ENCODE measurements at regions not wholly inside any gene's neighbourhood (a gene's known extent, or its start where the extent isn't known, plus 50 kb on each side); places are given as distances from the start of the nearest gene placed in this dataset.

DNA sequence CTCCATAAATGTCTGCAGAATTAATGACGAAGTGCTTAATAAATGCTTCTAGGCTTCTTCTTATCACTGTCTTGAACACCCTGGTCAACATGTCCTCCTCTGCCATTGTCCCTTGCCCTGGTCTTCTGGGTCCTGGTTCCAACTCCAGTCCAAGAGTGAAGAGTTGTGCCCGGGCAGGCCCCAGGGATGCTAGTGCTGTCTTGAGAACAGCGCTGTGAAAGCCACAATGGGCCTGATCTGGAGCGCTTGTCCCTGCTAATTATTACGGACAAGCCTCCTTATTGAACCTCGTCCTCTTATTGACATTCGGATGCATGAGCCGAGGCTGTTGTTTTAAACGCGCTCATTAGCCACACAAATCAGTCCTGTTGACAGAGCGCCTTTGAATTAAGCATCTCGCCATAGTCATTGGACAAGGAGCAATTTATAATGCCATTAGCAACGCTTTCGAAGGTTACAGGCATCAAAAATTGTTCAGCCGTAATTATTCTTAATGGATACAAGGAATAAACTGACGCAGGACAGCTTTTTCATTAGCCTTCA is 211.6 kb upstream of the POU3F1 start:
- H3K79me2 ChIP-seq (ENCODE audit: control insufficient read depth, insufficient read depth, low read length, poor library complexity): no peaks in the 10 kb centered on the region
- no peak overlapping the region for H3K4me2 ChIP-seq (ENCODE audit: low read length)
- no peak overlapping the region for H3K9ac ChIP-seq (ENCODE audit: low read length)
- H2AK5ac ChIP-seq (ENCODE audit: low read length): no peak overlapping the region
- no peak overlapping the region for H2BK5ac ChIP-seq (ENCODE audit: low read depth, low read length, poor library complexity)
- H3K18ac ChIP-seq (ENCODE audit: low read length): no peak overlapping the region
- H3K14ac ChIP-seq (ENCODE audit: low read length): no peak overlapping the region
- no peak overlapping the region for H2AFZ ChIP-seq (ENCODE audit: insufficient read depth, low read length, poor library complexity)
- no peak overlapping the region for H3K23ac ChIP-seq (ENCODE audit: low read length)
- no peak overlapping the region for H3K27ac ChIP-seq (ENCODE audit: low read depth, low read length)
- no peaks in the 10 kb centered on the region for H3K79me1 ChIP-seq (ENCODE audit: low read length)
- H3K9me3 ChIP-seq (ENCODE audit: insufficient read depth, low read depth, low read length): peaks cover 9% of the 10 kb centered on the region
- no peak overlapping the region for H4K91ac ChIP-seq (ENCODE audit: low read depth, low read length)
- WGBS (ENCODE audit: extremely low coverage, insufficient coverage, insufficient read length): no CpG with 5 or more reads among the region's 16 CpGs
- no peaks in the 10 kb centered on the region for H3K36me3 ChIP-seq (ENCODE audit: control insufficient read depth in 1 of 2, insufficient read depth in 2 of 2, low read length in 2 of 2)
- H3K4ac ChIP-seq (ENCODE audit: low read depth, low read length): no peak overlapping the region
- DNase-seq: no peak
- no peak overlapping the region for H4K8ac ChIP-seq (ENCODE audit: low read depth, low read length)
- no peak overlapping the region for H2BK12ac ChIP-seq (ENCODE audit: low read length)
- H3K4me1 ChIP-seq (ENCODE audit: control insufficient read depth in 1 of 2, insufficient read depth in 2 of 2, low read length in 2 of 2): no peaks in the 10 kb centered on the region
- H4K12ac ChIP-seq (ENCODE audit: low read depth, low read length): no peak overlapping the region
- H3K4me3 ChIP-seq (ENCODE audit: low read depth, low read length): no peak overlapping the region
- no peaks in the 10 kb centered on the region for H3K27me3 ChIP-seq (ENCODE audit: insufficient read depth, low read length)
- no peak overlapping the region for H2BK120ac ChIP-seq (ENCODE audit: insufficient read depth, low read length, poor library complexity)

DNA sequence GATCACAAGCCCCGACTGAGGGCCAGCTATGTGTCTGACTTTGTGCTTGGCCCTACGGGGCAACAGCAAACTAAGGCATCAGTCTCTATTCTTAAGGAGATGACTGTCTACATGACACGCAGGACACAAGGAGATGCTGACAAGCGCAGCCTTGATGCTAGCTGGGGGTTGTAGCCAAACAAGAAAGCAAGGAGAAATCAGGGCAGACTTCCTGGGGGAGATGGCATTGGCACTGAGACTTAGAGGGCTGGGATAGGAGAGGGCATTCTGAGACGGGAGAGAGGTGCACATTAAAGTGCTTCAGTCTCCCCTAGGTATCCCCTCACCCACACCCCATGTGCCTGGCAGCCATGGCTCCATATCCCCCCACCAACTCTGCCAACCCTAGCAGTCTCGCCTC is 210.8 kb upstream of the POU3F1 start:
- no peaks in the 10 kb centered on the region for H3K4me1 ChIP-seq (ENCODE audit: control insufficient read depth in 1 of 2, insufficient read depth in 2 of 2, low read length in 2 of 2)
- no peak overlapping the region for H2BK5ac ChIP-seq (ENCODE audit: low read depth, low read length, poor library complexity)
- no peak overlapping the region for H3K4ac ChIP-seq (ENCODE audit: low read depth, low read length)
- H2BK120ac ChIP-seq (ENCODE audit: insufficient read depth, low read length, poor library complexity): no peak overlapping the region
- H3K4me2 ChIP-seq (ENCODE audit: low read length): no peak overlapping the region
- H3K23ac ChIP-seq (ENCODE audit: low read length): no peak overlapping the region
- no peak overlapping the region for H3K27ac ChIP-seq (ENCODE audit: low read depth, low read length)
- no peaks in the 10 kb centered on the region for H3K79me2 ChIP-seq (ENCODE audit: control insufficient read depth, insufficient read depth, low read length, poor library complexity)
- no peak overlapping the region for H3K14ac ChIP-seq (ENCODE audit: low read length)
- no peak overlapping the region for H4K91ac ChIP-seq (ENCODE audit: low read depth, low read length)
- H3K4me3 ChIP-seq (ENCODE audit: low read depth, low read length): no peak overlapping the region
- no peak overlapping the region for H4K8ac ChIP-seq (ENCODE audit: low read depth, low read length)
- no peaks in the 10 kb centered on the region for H3K27me3 ChIP-seq (ENCODE audit: insufficient read depth, low read length)
- H3K18ac ChIP-seq (ENCODE audit: low read length): no peak overlapping the region
- no peak overlapping the region for H2AFZ ChIP-seq (ENCODE audit: insufficient read depth, low read length, poor library complexity)
- no peak overlapping the region for H2BK12ac ChIP-seq (ENCODE audit: low read length)
- no peaks in the 10 kb centered on the region for H3K79me1 ChIP-seq (ENCODE audit: low read length)
- no peak for DNase-seq
- no peak overlapping the region for H2AK5ac ChIP-seq (ENCODE audit: low read length)
- no peak overlapping the region for H3K9ac ChIP-seq (ENCODE audit: low read length)
- no peak overlapping the region for H4K12ac ChIP-seq (ENCODE audit: low read depth, low read length)
- WGBS (ENCODE audit: extremely low coverage, insufficient coverage, insufficient read length): no CpG with 5 or more reads among the region's 6 CpGs
- H3K9me3 ChIP-seq (ENCODE audit: insufficient read depth, low read depth, low read length): peaks cover 8% of the 10 kb centered on the region
- no peaks in the 10 kb centered on the region for H3K36me3 ChIP-seq (ENCODE audit: control insufficient read depth in 1 of 2, insufficient read depth in 2 of 2, low read length in 2 of 2)

DNA sequence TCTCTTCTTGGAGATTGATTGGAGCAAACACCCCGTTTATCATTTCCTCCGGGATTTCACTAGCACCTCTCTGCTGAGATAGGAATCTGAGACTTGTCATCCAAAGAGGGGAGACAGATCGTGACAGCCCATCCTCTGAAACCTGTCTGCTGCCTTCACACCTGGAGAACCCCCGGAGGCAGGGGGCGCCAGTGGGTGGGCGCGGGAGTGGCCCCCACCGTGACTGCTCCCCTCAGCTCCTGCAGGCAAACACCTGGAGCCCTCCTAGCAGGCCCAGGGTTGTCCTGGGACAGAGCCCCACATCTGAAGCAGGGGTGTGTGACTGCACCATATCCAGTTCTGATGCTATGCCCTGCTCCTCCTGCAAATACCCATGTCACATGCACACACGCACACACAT is 209.5 kb upstream of the POU3F1 start:
- H3K4me2 ChIP-seq (ENCODE audit: low read length): no peak overlapping the region
- H4K91ac ChIP-seq (ENCODE audit: low read depth, low read length): no peak overlapping the region
- H2BK12ac ChIP-seq (ENCODE audit: low read length): no peak overlapping the region
- H3K9ac ChIP-seq (ENCODE audit: low read length): no peak overlapping the region
- H3K23ac ChIP-seq (ENCODE audit: low read length): no peak overlapping the region
- H3K9me3 ChIP-seq (ENCODE audit: insufficient read depth, low read depth, low read length): peaks cover 10% of the 10 kb centered on the region
- H2AK5ac ChIP-seq (ENCODE audit: low read length): no peak overlapping the region
- no peaks in the 10 kb centered on the region for H3K36me3 ChIP-seq (ENCODE audit: control insufficient read depth in 1 of 2, insufficient read depth in 2 of 2, low read length in 2 of 2)
- WGBS (ENCODE audit: extremely low coverage, insufficient coverage, insufficient read length): no CpG with 5 or more reads among the region's 9 CpGs
- no peak overlapping the region for H3K4ac ChIP-seq (ENCODE audit: low read depth, low read length)
- H3K14ac ChIP-seq (ENCODE audit: low read length): no peak overlapping the region
- no peaks in the 10 kb centered on the region for H3K4me1 ChIP-seq (ENCODE audit: control insufficient read depth in 1 of 2, insufficient read depth in 2 of 2, low read length in 2 of 2)
- no peaks in the 10 kb centered on the region for H3K79me2 ChIP-seq (ENCODE audit: control insufficient read depth, insufficient read depth, low read length, poor library complexity)
- no peaks in the 10 kb centered on the region for H3K27me3 ChIP-seq (ENCODE audit: insufficient read depth, low read length)
- no peak overlapping the region for H2BK5ac ChIP-seq (ENCODE audit: low read depth, low read length, poor library complexity)
- H3K79me1 ChIP-seq (ENCODE audit: low read length): no peaks in the 10 kb centered on the region
- no peak overlapping the region for H4K12ac ChIP-seq (ENCODE audit: low read depth, low read length)
- H4K8ac ChIP-seq (ENCODE audit: low read depth, low read length): no peak overlapping the region
- no peak for DNase-seq
- H3K4me3 ChIP-seq (ENCODE audit: low read depth, low read length): no peak overlapping the region
- no peak overlapping the region for H3K27ac ChIP-seq (ENCODE audit: low read depth, low read length)
- no peak overlapping the region for H2BK120ac ChIP-seq (ENCODE audit: insufficient read depth, low read length, poor library complexity)
- no peak overlapping the region for H3K18ac ChIP-seq (ENCODE audit: low read length)
- H2AFZ ChIP-seq (ENCODE audit: insufficient read depth, low read length, poor library complexity): no peak overlapping the region

DNA sequence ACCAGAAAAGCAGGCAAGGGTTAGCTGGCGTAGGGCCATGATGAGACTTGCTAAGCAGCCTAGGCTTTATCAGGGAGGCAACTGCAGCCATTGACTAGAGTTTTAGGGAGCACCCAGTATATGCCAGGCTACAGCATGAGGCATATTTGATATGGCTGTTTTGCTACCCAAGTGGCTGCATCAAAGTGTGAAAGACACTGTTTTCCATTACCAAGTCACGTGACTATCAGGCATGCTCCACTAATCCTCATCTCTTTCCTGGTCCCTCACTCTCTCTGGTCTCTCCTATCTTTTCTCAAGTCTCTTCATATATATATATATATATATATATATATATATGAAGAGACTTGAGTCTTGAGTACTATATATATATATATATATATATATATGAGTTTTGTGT is 206.7 kb upstream of the POU3F1 start:
- DNase-seq: no peak
- H2AFZ ChIP-seq (ENCODE audit: insufficient read depth, low read length, poor library complexity): no peak overlapping the region

More for the DNA sequence above, 206.7 kb upstream of the POU3F1 start:
- Histone ChIP-seq H3K36me3 (ENCODE audit: control insufficient read depth in 1 of 2, insufficient read depth in 2 of 2, low read length in 2 of 2) (no peaks in the 10 kb centered on the region), H3K4me1 (ENCODE audit: control insufficient read depth in 1 of 2, insufficient read depth in 2 of 2, low read length in 2 of 2) (no peaks in the 10 kb centered on the region), H2BK12ac (ENCODE audit: low read length) (no peak overlapping the region), H3K4me3 (ENCODE audit: low read depth, low read length) (no peak overlapping the region), H4K8ac (ENCODE audit: low read depth, low read length) (no peak overlapping the region), H3K9ac (ENCODE audit: low read length) (no peak overlapping the region), H2BK5ac (ENCODE audit: low read depth, low read length, poor library complexity) (no peak overlapping the region), H3K4ac (ENCODE audit: low read depth, low read length) (no peak overlapping the region), H3K27me3 (ENCODE audit: insufficient read depth, low read length) (no peaks in the 10 kb centered on the region), H4K91ac (ENCODE audit: low read depth, low read length) (no peak overlapping the region), H3K27ac (ENCODE audit: low read depth, low read length) (no peak overlapping the region), H2BK120ac (ENCODE audit: insufficient read depth, low read length, poor library complexity) (no peak overlapping the region), H3K79me2 (ENCODE audit: control insufficient read depth, insufficient read depth, low read length, poor library complexity) (no peaks in the 10 kb centered on the region), H3K4me2 (ENCODE audit: low read length) (no peak overlapping the region), H3K14ac (ENCODE audit: low read length) (no peak overlapping the region), H3K23ac (ENCODE audit: low read length) (no peak overlapping the region), H3K18ac (ENCODE audit: low read length) (no peak overlapping the region), H3K9me3 (ENCODE audit: insufficient read depth, low read depth, low read length) (peaks cover 7% of the 10 kb centered on the region), H3K79me1 (ENCODE audit: low read length) (no peaks in the 10 kb centered on the region), H4K12ac (ENCODE audit: low read depth, low read length) (no peak overlapping the region), H2AK5ac (ENCODE audit: low read length) (no peak overlapping the region)
- WGBS (ENCODE audit: extremely low coverage, insufficient coverage, insufficient read length): no CpG with 5 or more reads among the region's 2 CpGs

Data from trophoblast cell (in vitro differentiated cells and primary cell).